CD4-positive, alpha-beta T cell (primary cell): ENCODE measurements at regions not wholly inside any gene's neighbourhood (a gene's known extent, or its start where the extent isn't known, plus 50 kb on each side); places are given as distances from the start of the nearest gene placed in this dataset.

Source experiments
- ATAC-seq: fragments of 200-7000 bp; cut with Tn5 transposase; one replicate; pipeline ENCODE4 v1.10.0; 2022; ENCODE audit warnings: mild to moderate bottlenecking; ENCODE audit not compliant: poor library complexity
- CTCF ChIA-PET: fragments of 350-600 bp; sonication (Branson Sonifier 250); formaldehyde crosslinking; loops from one replicate; lab custom pipeline; 2021; ENCODE audit warnings: antibody characterized with exemption, inconsistent platforms; lab: Charles Lee
- POLR2A ChIA-PET: fragments of 350-600 bp; sonication (Branson Sonifier 250); formaldehyde crosslinking; loops from one replicate; lab custom pipeline; 2021; ENCODE audit warnings: antibody characterized with exemption, inconsistent platforms; lab: Charles Lee
- DNase-seq, 14 experiments: peaks; one replicate each; pipeline ENCODE4 v3.0.0-alpha.2; 2013 to 2020; ENCODE audit warnings: mixed read lengths in 2 of 14
- H3K27ac ChIP-seq, 2 donors: one replicate each; pipeline versions ENCODE4 v1.5.1 to v1.7.0; 2013; ENCODE audit warnings: low read length in 2 of 2, low read depth in 1 of 2, mild to moderate bottlenecking in 1 of 2
- H3K27me3 ChIP-seq, 2 experiments: 1 replicate in 1 of 2; 2 replicates in 1 of 2; pipeline versions ENCODE4 v1.6.1 to v1.7.0; 2013; ENCODE audit warnings: low read length in 2 of 2, control low read depth in 1 of 2, mild to moderate bottlenecking in 1 of 2, moderate library complexity in 1 of 2; ENCODE audit not compliant: insufficient read depth in 2 of 2, control insufficient read depth in 1 of 2
- H3K36me3 ChIP-seq: one replicate; pipeline ENCODE4 v1.6.1; 2013; ENCODE audit warnings: low read length, control low read depth; ENCODE audit not compliant: insufficient read depth
- H3K4me1 ChIP-seq: one replicate; pipeline ENCODE4 v1.6.1; 2013; ENCODE audit warnings: low read length, control low read depth; ENCODE audit not compliant: insufficient read depth
- H3K4me3 ChIP-seq: one replicate; pipeline ENCODE4 v1.5.1; 2013; ENCODE audit warnings: mild to moderate bottlenecking, low read length, moderate library complexity
- H3K9me3 ChIP-seq, 2 experiments: 1 replicate in 1 of 2; 2 replicates in 1 of 2; pipeline versions ENCODE4 v1.6.1 to v1.7.0; 2013; ENCODE audit warnings: low read length in 2 of 2, mild to moderate bottlenecking in 2 of 2, control low read depth in 1 of 2, moderate library complexity in 1 of 2; ENCODE audit not compliant: control insufficient read depth in 1 of 2, insufficient read depth in 1 of 2
- H3K27ac Mint-ChIP-seq: one replicate; pipeline ENCODE4 v1.8.0; 2020; ENCODE audit warnings: mixed read lengths
- H3K27me3 Mint-ChIP-seq: one replicate; pipeline ENCODE4 v1.8.0; 2021; ENCODE audit warnings: mixed read lengths
- H3K36me3 Mint-ChIP-seq: one replicate; pipeline ENCODE4 v1.8.0; 2021; ENCODE audit warnings: low read depth, mixed read lengths
- H3K4me1 Mint-ChIP-seq: one replicate; pipeline ENCODE4 v1.8.0; 2021; ENCODE audit warnings: low read depth, mixed read lengths
- H3K4me3 Mint-ChIP-seq: one replicate; pipeline ENCODE4 v1.8.0; 2020; ENCODE audit warnings: mild to moderate bottlenecking, mixed read lengths
- H3K9me3 Mint-ChIP-seq: one replicate; pipeline ENCODE4 v1.8.0; 2020; ENCODE audit warnings: mixed read lengths
- intact Hi-C, 2 experiments: fragments of 100-400 bp; cut with DNase I in 1 of 2; cut with micrococcal nuclease in 1 of 2; formaldehyde crosslinking; loops; one replicate each; pipeline versions ENCODE4 v1.15.1 to v1.9.0; 2023 to 2025; cut with DNase I, micrococcal nuclease
- TF ChIP-seq, protein P1 (sequence below): fragments of 200-600 bp; IDR thresholded peaks from one replicate; pipeline ENCODE4 v1.8.0; 2022; ENCODE audit warnings: antibody characterized with exemption, mild to moderate bottlenecking

DNA sequence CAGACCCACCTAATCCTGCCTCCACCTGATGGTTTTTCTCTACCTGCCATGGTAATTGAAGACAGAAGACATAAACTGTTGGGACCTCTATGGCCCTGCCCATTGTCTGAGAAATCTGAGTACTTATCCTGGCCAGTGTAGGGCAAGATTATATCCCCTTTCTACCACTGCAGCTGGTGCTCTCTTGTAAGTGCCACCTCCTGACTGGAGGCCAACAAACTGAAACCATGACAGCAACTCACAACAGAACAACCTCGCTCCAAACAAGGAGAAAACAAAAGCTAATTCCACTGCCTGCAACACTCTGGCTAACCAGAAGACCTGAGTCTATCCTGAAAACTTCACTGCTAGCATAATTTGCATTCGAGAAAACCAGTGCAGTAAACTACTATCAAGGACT is 82.9 kb downstream of the CLDN1 start:
- H3K36me3 ChIP-seq = no peaks in the 10 kb centered on the region
- H3K9me3 ChIP-seq = peaks cover 0 to 10% of the 10 kb centered on the region in 2 experiments
- intact Hi-C loops = no loop called here
- CTCF ChIA-PET = no interaction called here
- no peaks in the 10 kb centered on the region for H3K27me3 ChIP-seq
- H3K4me1 Mint-ChIP-seq = no peaks in the 10 kb centered on the region
- H3K36me3 Mint-ChIP-seq = no peaks in the 10 kb centered on the region
- H3K4me1 ChIP-seq = no peaks in the 10 kb centered on the region
- H3K27ac Mint-ChIP-seq = no peak overlapping the region
- H3K27ac ChIP-seq = no peak overlapping the region
- DNase-seq (no peak), ATAC-seq (no peak)
- POLR2A ChIA-PET = no interaction called here
- no peak overlapping the region for H3K4me3 ChIP-seq
- TF ChIP-seq, protein P1, sequence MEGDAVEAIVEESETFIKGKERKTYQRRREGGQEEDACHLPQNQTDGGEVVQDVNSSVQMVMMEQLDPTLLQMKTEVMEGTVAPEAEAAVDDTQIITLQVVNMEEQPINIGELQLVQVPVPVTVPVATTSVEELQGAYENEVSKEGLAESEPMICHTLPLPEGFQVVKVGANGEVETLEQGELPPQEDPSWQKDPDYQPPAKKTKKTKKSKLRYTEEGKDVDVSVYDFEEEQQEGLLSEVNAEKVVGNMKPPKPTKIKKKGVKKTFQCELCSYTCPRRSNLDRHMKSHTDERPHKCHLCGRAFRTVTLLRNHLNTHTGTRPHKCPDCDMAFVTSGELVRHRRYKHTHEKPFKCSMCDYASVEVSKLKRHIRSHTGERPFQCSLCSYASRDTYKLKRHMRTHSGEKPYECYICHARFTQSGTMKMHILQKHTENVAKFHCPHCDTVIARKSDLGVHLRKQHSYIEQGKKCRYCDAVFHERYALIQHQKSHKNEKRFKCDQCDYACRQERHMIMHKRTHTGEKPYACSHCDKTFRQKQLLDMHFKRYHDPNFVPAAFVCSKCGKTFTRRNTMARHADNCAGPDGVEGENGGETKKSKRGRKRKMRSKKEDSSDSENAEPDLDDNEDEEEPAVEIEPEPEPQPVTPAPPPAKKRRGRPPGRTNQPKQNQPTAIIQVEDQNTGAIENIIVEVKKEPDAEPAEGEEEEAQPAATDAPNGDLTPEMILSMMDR = no peak
- peaks cover 8% of the 10 kb centered on the region for H3K9me3 Mint-ChIP-seq
- no peak overlapping the region for H3K4me3 Mint-ChIP-seq
- H3K27me3 Mint-ChIP-seq = peaks cover 4% of the 10 kb centered on the region

DNA sequence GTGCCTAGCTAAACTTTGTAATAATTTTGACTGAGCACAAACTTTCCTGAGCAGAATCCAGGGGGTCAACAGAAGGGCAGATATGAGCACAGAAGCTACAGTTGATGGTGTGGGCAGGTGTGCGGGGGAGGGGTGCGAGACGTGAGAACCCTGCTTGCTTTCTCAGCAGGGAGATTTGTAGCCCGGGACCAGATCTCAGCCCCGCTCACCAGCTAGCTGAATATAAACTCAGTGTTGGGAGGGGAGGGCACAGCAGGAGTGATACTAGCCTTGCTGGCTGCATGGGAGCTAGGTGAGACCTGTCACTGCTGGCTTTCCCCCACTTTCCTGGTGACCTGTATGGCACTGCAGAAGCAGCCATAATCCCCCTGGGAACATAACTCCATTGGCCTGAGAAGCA is 83.4 kb downstream of the CLDN1 start:
- Histone ChIP-seq H3K4me3 (no peak overlapping the region), H3K4me1 (no peaks in the 10 kb centered on the region), H3K9me3 (peaks cover 0 to 8% of the 10 kb centered on the region in 2 experiments), H3K27ac (no peak overlapping the region), H3K36me3 (no peaks in the 10 kb centered on the region), H3K27me3 (no peaks in the 10 kb centered on the region)
- Mint-ChIP-seq H3K27ac (no peak overlapping the region), H3K36me3 (no peaks in the 10 kb centered on the region), H3K27me3 (peaks cover 6% of the 10 kb centered on the region), H3K4me1 (no peaks in the 10 kb centered on the region), H3K4me3 (no peak overlapping the region), H3K9me3 (peaks cover 8% of the 10 kb centered on the region)
- TF ChIP-seq, protein P1 = no peak
- CTCF ChIA-PET = no interaction called here
- intact Hi-C loops = no loop called here
- ATAC-seq = no peak
- DNase-seq = no peak
- POLR2A ChIA-PET = no interaction called here

DNA sequence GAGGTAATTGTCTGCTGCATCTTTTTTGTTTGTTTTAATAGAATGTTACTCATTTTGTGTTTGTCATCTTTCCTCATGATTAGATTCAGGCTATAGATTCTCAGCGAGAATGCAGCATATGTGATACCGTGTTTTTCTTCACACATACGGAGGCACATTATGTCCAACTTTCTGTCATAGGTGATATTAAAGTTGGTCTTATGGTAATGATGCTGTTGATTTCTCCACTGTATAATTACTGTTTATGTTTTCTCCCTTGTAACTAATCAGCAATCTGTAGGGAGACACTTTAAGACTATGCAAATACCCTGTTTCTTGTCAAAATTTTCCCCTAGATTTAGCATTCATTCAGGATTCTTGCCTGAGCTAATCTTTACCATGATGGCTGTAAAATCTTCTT is 87.6 kb downstream of the CLDN1 start:
- Mint-ChIP-seq H3K36me3 (no peaks in the 10 kb centered on the region), H3K9me3 (no peaks in the 10 kb centered on the region), H3K4me1 (no peaks in the 10 kb centered on the region), H3K27me3 (peaks cover 6% of the 10 kb centered on the region), H3K27ac (no peak overlapping the region), H3K4me3 (no peak overlapping the region)
- H3K4me3 ChIP-seq = no peak overlapping the region
- CTCF ChIA-PET = no interaction called here
- H3K4me1 ChIP-seq = no peaks in the 10 kb centered on the region
- no peaks in the 10 kb centered on the region for H3K27me3 ChIP-seq
- peaks cover 0 to 6% of the 10 kb centered on the region in 2 experiments for H3K9me3 ChIP-seq
- POLR2A ChIA-PET = no interaction called here
- ATAC-seq = no peak
- no peaks in the 10 kb centered on the region for H3K36me3 ChIP-seq
- intact Hi-C loops = no loop called here
- H3K27ac ChIP-seq = no peak overlapping the region
- no peak for DNase-seq
- TF ChIP-seq, protein P1 = no peak
